ENCODE measurements at regions not wholly inside any gene's neighbourhood (a gene's known extent, or its start where the extent isn't known, plus 50 kb on each side); places are given as distances from the start of the nearest gene placed in this dataset.
"Not testable (repeated sequence)": the region's sequence is repeated elsewhere in the genome, so short reads cannot be mapped to it uniquely, and the experiment has no call there.

DNA sequence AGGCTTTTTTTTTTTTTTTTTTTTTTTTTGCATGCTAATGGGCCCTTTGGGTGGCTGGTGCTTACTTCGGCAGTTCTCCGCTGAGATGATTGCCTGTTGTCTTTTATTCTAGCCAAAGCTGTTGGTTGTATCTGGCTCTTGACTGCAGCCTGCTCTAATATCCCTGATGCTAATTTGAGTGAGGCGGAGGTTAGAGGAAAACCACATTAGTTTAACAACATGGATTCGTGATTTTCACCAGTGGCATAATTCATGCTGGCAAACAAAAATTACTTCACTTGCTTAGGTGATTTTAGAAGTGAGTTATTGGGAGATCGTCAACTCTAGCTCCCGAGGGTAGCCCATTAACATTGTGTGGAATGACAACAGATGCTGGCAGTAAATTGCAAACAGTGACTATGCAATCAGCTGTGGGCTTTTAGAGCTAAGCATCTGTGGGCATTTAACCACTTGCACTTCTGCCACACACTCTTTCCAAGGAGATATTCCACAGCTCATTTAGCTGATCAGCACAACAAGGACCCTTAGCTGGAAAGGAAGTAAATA lies 97.6 kb upstream of the ZDHHC17 start:
- Mint-ChIP-seq H3K4me3 (ENCODE audit: unreplicated experiment) (no peak overlapping the region), H3K27ac (ENCODE audit: unreplicated experiment) (no peak overlapping the region)

DNA sequence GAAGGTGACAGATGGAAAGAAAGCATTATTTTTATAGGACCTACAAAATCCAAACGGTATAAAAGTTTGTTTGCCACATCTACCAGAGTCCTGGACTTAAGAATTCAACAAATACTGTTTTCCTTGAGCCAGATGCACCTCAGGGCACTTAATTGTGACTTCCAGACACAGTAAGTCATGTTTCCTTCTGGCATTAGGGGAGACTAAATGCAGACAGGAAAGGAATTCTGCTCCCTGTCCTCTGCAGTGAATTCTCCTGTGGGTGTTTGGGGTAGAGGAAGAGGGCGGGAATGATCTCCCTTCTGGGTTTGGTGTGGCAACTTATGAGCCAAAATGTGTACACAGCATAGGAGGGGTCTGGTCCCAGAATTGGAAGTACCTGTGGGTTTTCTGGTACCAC lies 93.9 kb upstream of the ZDHHC17 start:
- peaks cover 8% of the 10 kb centered on the region for H3K9me3 Mint-ChIP-seq (ENCODE audit: low read depth)
- H3K36me3 Mint-ChIP-seq (ENCODE audit: low read depth) = no peaks in the 10 kb centered on the region
- H3K27me3 Mint-ChIP-seq (ENCODE audit: low read depth) = no peaks in the 10 kb centered on the region
- TF ChIP-seq, protein P1, sequence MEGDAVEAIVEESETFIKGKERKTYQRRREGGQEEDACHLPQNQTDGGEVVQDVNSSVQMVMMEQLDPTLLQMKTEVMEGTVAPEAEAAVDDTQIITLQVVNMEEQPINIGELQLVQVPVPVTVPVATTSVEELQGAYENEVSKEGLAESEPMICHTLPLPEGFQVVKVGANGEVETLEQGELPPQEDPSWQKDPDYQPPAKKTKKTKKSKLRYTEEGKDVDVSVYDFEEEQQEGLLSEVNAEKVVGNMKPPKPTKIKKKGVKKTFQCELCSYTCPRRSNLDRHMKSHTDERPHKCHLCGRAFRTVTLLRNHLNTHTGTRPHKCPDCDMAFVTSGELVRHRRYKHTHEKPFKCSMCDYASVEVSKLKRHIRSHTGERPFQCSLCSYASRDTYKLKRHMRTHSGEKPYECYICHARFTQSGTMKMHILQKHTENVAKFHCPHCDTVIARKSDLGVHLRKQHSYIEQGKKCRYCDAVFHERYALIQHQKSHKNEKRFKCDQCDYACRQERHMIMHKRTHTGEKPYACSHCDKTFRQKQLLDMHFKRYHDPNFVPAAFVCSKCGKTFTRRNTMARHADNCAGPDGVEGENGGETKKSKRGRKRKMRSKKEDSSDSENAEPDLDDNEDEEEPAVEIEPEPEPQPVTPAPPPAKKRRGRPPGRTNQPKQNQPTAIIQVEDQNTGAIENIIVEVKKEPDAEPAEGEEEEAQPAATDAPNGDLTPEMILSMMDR (IDR thresholded peaks at IDR 0.05) = no peak
- no peak for DNase-seq (ENCODE audit: low spot score)
- H3K4me1 Mint-ChIP-seq (ENCODE audit: low read depth) = peaks cover 25% of the 10 kb centered on the region
- peak overlapping the region; percentile 59 for H3K27ac Mint-ChIP-seq (ENCODE audit: unreplicated experiment)
- H3K4me3 Mint-ChIP-seq (ENCODE audit: unreplicated experiment) = no peak overlapping the region

More for the DNA sequence above, 97.6 kb upstream of the ZDHHC17 start:
- no peaks in the 10 kb centered on the region for H3K36me3 Mint-ChIP-seq (ENCODE audit: low read depth)
- H3K27me3 Mint-ChIP-seq (ENCODE audit: low read depth) = no peaks in the 10 kb centered on the region
- TF ChIP-seq, protein P1 (IDR thresholded peaks at IDR 0.05) = no peak
- H3K9me3 Mint-ChIP-seq (ENCODE audit: low read depth) = peaks cover 4% of the 10 kb centered on the region
- no peak for DNase-seq (ENCODE audit: low spot score)
- H3K4me1 Mint-ChIP-seq (ENCODE audit: low read depth) = peaks cover 25% of the 10 kb centered on the region

DNA sequence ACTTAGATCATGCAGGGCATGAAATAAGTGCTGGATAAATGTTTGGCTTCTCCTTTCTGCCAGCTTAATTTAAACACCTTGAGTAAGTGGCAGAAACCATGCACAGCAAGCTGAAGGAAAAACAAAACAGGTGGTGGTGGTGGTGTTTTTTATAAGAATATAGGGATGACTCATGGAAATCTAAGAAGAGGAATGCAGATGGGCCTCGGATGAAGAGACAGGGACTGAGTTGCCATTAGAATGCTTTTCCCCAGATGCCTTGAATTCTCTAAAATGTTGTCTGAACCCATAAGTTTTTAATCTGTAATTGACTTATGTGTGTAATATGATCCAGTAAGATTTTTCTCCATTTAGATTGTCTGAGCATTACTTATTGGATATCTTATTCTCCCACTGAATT lies 93.1 kb upstream of the ZDHHC17 start:
- TF ChIP-seq, protein P1 (IDR thresholded peaks at IDR 0.05) = no peak
- Mint-ChIP-seq H3K4me3 (ENCODE audit: unreplicated experiment) (no peak overlapping the region), H3K4me1 (ENCODE audit: low read depth) (peaks cover 19% of the 10 kb centered on the region), H3K9me3 (ENCODE audit: low read depth) (peaks cover 8% of the 10 kb centered on the region), H3K36me3 (ENCODE audit: low read depth) (no peaks in the 10 kb centered on the region), H3K27ac (ENCODE audit: unreplicated experiment) (peak overlapping the region; percentile 61), H3K27me3 (ENCODE audit: low read depth) (no peaks in the 10 kb centered on the region)
- DNase-seq (ENCODE audit: low spot score) = no peak

DNA sequence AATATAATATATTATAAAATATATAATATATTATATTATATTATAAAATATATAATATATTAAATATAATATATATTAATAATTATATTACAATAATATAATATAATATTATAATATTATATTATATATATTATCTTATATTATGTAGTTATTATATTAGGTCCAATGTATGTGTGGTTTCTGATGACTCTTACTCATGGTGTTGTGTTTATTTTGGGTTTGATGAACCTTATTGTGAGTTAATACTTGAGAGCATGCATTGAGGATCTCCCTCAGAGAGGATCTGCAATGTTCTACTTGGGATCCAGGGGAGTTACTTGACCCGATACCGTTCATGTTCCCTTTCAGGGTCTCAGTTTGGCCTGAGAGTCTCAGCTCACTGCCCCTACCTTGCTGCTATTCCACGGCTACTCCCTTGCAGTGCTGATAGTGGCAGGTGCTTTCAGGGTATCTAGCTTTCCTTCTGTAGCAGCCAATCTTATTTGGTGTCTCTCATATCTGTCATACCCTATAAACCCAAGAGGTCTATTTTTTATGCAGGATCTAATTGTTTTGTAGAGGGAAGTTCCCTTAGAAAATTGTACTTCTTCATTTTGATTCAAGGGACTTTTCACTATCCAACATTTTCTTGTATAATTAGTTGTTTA lies 89.1 kb upstream of the ZDHHC17 start:
- H3K27ac Mint-ChIP-seq (ENCODE audit: unreplicated experiment) = no peak overlapping the region
- peaks cover 18% of the 10 kb centered on the region for H3K4me1 Mint-ChIP-seq (ENCODE audit: low read depth)
- TF ChIP-seq, protein P1 (IDR thresholded peaks at IDR 0.05) = no peak
- no peaks in the 10 kb centered on the region for H3K36me3 Mint-ChIP-seq (ENCODE audit: low read depth)
- H3K4me3 Mint-ChIP-seq (ENCODE audit: unreplicated experiment) = no peak overlapping the region
- peaks cover 3% of the 10 kb centered on the region for H3K9me3 Mint-ChIP-seq (ENCODE audit: low read depth)
- DNase-seq (ENCODE audit: low spot score) = no peak
- no peaks in the 10 kb centered on the region for H3K27me3 Mint-ChIP-seq (ENCODE audit: low read depth)

DNA sequence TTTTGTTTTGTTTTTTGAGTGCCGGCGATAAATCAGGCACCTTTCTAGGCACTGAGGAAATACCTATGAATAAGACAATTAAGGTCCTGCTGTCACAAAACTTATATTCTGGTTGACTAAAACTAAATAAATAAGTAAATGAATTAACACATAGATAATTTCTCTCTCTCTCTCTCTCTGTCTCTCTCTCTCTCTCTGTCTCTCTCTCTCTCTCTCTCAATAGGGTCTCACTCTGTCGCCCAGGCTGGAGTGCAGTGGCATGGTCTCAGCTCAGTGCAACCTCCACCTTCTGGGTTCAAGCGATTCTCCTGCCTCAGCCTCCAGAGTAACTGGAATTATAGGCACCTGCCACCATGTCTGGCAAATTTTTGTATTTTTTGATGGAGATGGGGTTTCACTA lies 87.7 kb upstream of the ZDHHC17 start:
- not testable (repeated sequence) for H3K27ac Mint-ChIP-seq (ENCODE audit: unreplicated experiment); H3K36me3 Mint-ChIP-seq (ENCODE audit: low read depth); H3K4me3 Mint-ChIP-seq (ENCODE audit: unreplicated experiment); DNase-seq (ENCODE audit: low spot score); H3K9me3 Mint-ChIP-seq (ENCODE audit: low read depth); H3K27me3 Mint-ChIP-seq (ENCODE audit: low read depth)
- H3K4me1 Mint-ChIP-seq (ENCODE audit: low read depth) = peaks cover 19% of the 10 kb centered on the region

DNA sequence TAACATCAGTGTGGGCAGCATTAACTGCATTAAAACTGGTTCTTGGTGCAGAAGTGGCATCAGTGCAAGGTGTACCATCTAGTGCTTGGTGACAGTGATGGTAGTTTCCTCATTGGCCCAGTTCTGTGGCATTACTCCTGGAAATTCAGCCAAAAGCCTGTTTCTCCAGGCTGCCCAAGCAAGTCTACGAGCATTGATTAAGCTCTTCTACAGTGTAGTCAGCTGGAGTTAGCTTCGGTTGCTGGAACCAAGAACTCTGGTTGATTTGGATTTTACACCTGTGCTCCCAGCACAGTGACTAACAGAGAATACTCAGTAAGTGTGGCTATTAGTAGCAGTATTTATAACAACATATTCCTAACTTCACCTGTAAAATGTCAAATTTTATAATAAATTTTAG lies 84.9 kb upstream of the ZDHHC17 start:
- H3K27me3 Mint-ChIP-seq (ENCODE audit: low read depth) = no peaks in the 10 kb centered on the region
- peaks cover 5% of the 10 kb centered on the region for H3K9me3 Mint-ChIP-seq (ENCODE audit: low read depth)
- H3K4me1 Mint-ChIP-seq (ENCODE audit: low read depth) = peaks cover 21% of the 10 kb centered on the region
- H3K4me3 Mint-ChIP-seq (ENCODE audit: unreplicated experiment) = no peak overlapping the region
- no peak overlapping the region for H3K27ac Mint-ChIP-seq (ENCODE audit: unreplicated experiment)
- H3K36me3 Mint-ChIP-seq (ENCODE audit: low read depth) = no peaks in the 10 kb centered on the region
- TF ChIP-seq, protein P1 (IDR thresholded peaks at IDR 0.05) = no peak
- DNase-seq (ENCODE audit: low spot score) = no peak

Data from chondrocyte (in vitro differentiated cells).